ENCODE measurements at regions not wholly inside any gene's neighbourhood (a gene's known extent, or its start where the extent isn't known, plus 50 kb on each side); places are given as distances from the start of the nearest gene placed in this dataset.

DNA sequence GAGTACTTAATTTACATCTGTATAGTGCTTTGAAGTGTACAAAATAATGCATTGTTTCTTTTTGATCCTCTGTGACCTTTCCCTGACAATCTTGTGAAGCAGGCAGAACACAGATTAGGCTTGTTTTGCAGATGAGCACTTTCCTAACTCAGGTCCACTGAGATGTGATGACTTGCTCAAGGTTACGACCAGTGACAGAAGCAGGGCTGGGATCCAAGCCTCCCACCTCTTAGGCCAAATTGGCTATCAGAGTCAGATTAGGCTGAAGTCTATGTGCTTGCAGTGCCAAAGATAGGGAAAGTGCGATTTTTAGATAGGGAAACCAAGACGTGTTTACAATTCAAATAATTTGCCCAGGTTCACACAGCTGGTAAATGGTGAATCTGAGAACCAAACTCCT is 147.3 kb downstream of the OMA1 start:
- Mint-ChIP-seq H3K27ac (no peak overlapping the region), H3K9me3 (no peaks in the 10 kb centered on the region), H3K4me1 (peaks cover 2% of the 10 kb centered on the region), H3K36me3 (no peaks in the 10 kb centered on the region), H3K4me3 (no peak overlapping the region), H3K27me3 (ENCODE audit: low read depth in 3 of 3) (peaks cover 0 to 4% (median 0%) of the 10 kb centered on the region in 3 donors)
- Histone ChIP-seq H3K79me2 (ENCODE audit: insufficient read depth, low read length) (no peaks in the 10 kb centered on the region), H3K4me2 (replicated peaks; ENCODE audit: extremely low read depth, low read length, poor library complexity, severe bottlenecking) (no peak overlapping the region), H2AFZ (ENCODE audit: insufficient read depth, low read depth, low read length, poor library complexity, severe bottlenecking) (no peak overlapping the region), H3K4me3 (replicated peaks in 1 of 3; ENCODE audit: low read depth in 2 of 3, low read length in 3 of 3) (no peak overlapping the region), H4K20me1 (ENCODE audit: insufficient read depth, low read length) (no peaks in the 10 kb centered on the region), H3K27ac (ENCODE audit: low read depth in 1 of 2, low read length in 2 of 2) (no peak overlapping the region), H3K9ac (ENCODE audit: insufficient read depth, low read length, poor library complexity, severe bottlenecking) (no peak overlapping the region), H3K9me3 (replicated peaks in 1 of 2; ENCODE audit: control insufficient read depth in 1 of 2, insufficient read depth in 1 of 2, low read length in 2 of 2) (no peaks in the 10 kb centered on the region), H3K4me1 (ENCODE audit: control insufficient read depth in 1 of 2, insufficient read depth in 2 of 2, low read length in 2 of 2) (no peaks in the 10 kb centered on the region), H3K27me3 (ENCODE audit: control insufficient read depth in 2 of 2, insufficient read depth in 2 of 2, low read length in 2 of 2) (no peaks in the 10 kb centered on the region), H3K36me3 (replicated peaks in 1 of 2; ENCODE audit: control insufficient read depth in 1 of 2, insufficient read depth in 2 of 2, low read length in 2 of 2) (no peaks in the 10 kb centered on the region)
- TF ChIP-seq, protein P1, sequence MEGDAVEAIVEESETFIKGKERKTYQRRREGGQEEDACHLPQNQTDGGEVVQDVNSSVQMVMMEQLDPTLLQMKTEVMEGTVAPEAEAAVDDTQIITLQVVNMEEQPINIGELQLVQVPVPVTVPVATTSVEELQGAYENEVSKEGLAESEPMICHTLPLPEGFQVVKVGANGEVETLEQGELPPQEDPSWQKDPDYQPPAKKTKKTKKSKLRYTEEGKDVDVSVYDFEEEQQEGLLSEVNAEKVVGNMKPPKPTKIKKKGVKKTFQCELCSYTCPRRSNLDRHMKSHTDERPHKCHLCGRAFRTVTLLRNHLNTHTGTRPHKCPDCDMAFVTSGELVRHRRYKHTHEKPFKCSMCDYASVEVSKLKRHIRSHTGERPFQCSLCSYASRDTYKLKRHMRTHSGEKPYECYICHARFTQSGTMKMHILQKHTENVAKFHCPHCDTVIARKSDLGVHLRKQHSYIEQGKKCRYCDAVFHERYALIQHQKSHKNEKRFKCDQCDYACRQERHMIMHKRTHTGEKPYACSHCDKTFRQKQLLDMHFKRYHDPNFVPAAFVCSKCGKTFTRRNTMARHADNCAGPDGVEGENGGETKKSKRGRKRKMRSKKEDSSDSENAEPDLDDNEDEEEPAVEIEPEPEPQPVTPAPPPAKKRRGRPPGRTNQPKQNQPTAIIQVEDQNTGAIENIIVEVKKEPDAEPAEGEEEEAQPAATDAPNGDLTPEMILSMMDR (IDR thresholded peaks at IDR 0.05) = no peak
- intact Hi-C loops (cut with micrococcal nuclease) = no loop called here
- WGBS (ENCODE audit: insufficient coverage) = 96% methylated on average over 3 of the region's 3 CpGs
- no peak for DNase-seq

DNA sequence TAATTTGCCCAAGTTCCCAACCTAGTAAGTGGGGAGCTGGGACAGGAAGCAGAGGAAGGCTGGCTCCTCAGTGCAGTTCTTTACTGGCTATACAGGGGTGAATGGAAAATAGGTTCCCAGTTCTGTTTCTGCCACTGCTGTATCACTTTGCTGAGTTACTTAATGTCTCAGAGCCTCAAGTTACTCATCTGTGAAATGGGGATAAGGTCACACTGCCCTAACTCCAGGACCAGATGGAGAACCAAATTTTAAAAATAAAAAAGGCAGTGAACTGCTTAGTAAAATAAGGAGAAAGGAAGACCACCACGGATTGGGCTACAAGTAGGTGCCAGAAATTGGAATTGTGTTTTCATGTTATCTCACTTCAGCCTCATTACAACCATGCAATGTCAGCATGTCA is 147.8 kb downstream of the OMA1 start:
- WGBS (ENCODE audit: insufficient coverage) = no CpG with 5 or more reads among the region's 1 CpG
- Mint-ChIP-seq H3K27me3 (ENCODE audit: low read depth in 3 of 3) (peaks cover 0 to 4% (median 0%) of the 10 kb centered on the region in 3 donors), H3K4me3 (no peak overlapping the region), H3K27ac (no peak overlapping the region), H3K36me3 (no peaks in the 10 kb centered on the region), H3K9me3 (no peaks in the 10 kb centered on the region), H3K4me1 (peaks cover 2% of the 10 kb centered on the region)
- H3K4me3 ChIP-seq (replicated peaks in 1 of 3; ENCODE audit: low read depth in 2 of 3, low read length in 3 of 3) = no peak overlapping the region
- H3K9me3 ChIP-seq (replicated peaks in 1 of 2; ENCODE audit: control insufficient read depth in 1 of 2, insufficient read depth in 1 of 2, low read length in 2 of 2) = no peaks in the 10 kb centered on the region
- no peaks in the 10 kb centered on the region for H4K20me1 ChIP-seq (ENCODE audit: insufficient read depth, low read length)
- H3K27me3 ChIP-seq (ENCODE audit: control insufficient read depth in 2 of 2, insufficient read depth in 2 of 2, low read length in 2 of 2) = no peaks in the 10 kb centered on the region
- H3K4me1 ChIP-seq (ENCODE audit: control insufficient read depth in 1 of 2, insufficient read depth in 2 of 2, low read length in 2 of 2) = no peaks in the 10 kb centered on the region
- H3K36me3 ChIP-seq (replicated peaks in 1 of 2; ENCODE audit: control insufficient read depth in 1 of 2, insufficient read depth in 2 of 2, low read length in 2 of 2) = no peaks in the 10 kb centered on the region
- TF ChIP-seq, protein P1 (IDR thresholded peaks at IDR 0.05) = no peak
- H3K79me2 ChIP-seq (ENCODE audit: insufficient read depth, low read length) = no peaks in the 10 kb centered on the region
- intact Hi-C loops (cut with micrococcal nuclease) = no loop called here
- H3K27ac ChIP-seq (ENCODE audit: low read depth in 1 of 2, low read length in 2 of 2) = no peak overlapping the region
- H3K9ac ChIP-seq (ENCODE audit: insufficient read depth, low read length, poor library complexity, severe bottlenecking) = no peak overlapping the region
- H3K4me2 ChIP-seq (replicated peaks; ENCODE audit: extremely low read depth, low read length, poor library complexity, severe bottlenecking) = no peak overlapping the region
- DNase-seq = no peak
- H2AFZ ChIP-seq (ENCODE audit: insufficient read depth, low read depth, low read length, poor library complexity, severe bottlenecking) = no peak overlapping the region
